ENCODE measurements at regions not wholly inside any gene's neighbourhood (a gene's known extent, or its start where the extent isn't known, plus 50 kb on each side); places are given as distances from the start of the nearest gene placed in this dataset.

- TF ChIP-seq CTCF (IDR thresholded peaks at IDR 0.05; ENCODE audit: poor library complexity) = no peak
- no peak for TF ChIP-seq EZH2phosphoT487 (IDR thresholded peaks at IDR 0.05; ENCODE audit: low read depth, severe bottlenecking, unreplicated experiment)
Measured at GRCh38 chr2:128748336-128748735, 429.7 kb upstream of the HS6ST1 start.
